Fibroblast of lung (primary cell): ENCODE measurements at regions not wholly inside any gene's neighbourhood (a gene's known extent, or its start where the extent isn't known, plus 50 kb on each side); places are given as distances from the start of the nearest gene placed in this dataset.

Experiments used
- EZH2 ChIP-seq: IDR thresholded peaks from 2 replicates; pipeline ENCODE4 v1.5.1; 2012; ENCODE audit warnings: low read length, control low read depth, mild to moderate bottlenecking; ENCODE audit errors: missing control alignments
- TF ChIP-seq, protein P1 (sequence below), 2 donors: IDR thresholded peaks in 1 of 2; conservative IDR thresholded peaks in 1 of 2; 1 replicate in 1 of 2; 2 replicates in 1 of 2; pipeline ENCODE4 v1.5.1; 2011 to 2012; ENCODE audit warnings: low read length in 2 of 2, control low read depth in 1 of 2, inconsistent platforms in 1 of 2, low read depth in 1 of 2, mild to moderate bottlenecking in 1 of 2

DNA sequence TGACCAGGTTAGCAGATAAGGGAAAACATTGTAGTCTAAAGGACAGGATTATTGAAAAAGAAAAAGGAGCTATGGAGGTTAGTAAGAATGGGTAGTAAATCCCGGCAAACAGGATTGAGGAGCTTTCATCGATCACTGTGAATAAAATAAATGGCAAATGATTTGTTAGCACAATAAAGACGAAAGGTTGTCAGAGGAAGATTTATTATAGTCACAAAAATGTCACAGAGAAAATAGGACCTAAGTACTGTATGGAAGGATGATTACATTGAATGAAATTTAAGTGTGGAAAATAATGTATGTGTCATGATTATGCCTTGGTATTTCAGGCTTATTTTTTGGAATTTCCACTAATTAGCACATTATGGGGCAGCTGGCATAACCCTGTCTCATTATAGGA, 519.2 kb upstream of the SLITRK6 start:
- TF ChIP-seq, protein P1, sequence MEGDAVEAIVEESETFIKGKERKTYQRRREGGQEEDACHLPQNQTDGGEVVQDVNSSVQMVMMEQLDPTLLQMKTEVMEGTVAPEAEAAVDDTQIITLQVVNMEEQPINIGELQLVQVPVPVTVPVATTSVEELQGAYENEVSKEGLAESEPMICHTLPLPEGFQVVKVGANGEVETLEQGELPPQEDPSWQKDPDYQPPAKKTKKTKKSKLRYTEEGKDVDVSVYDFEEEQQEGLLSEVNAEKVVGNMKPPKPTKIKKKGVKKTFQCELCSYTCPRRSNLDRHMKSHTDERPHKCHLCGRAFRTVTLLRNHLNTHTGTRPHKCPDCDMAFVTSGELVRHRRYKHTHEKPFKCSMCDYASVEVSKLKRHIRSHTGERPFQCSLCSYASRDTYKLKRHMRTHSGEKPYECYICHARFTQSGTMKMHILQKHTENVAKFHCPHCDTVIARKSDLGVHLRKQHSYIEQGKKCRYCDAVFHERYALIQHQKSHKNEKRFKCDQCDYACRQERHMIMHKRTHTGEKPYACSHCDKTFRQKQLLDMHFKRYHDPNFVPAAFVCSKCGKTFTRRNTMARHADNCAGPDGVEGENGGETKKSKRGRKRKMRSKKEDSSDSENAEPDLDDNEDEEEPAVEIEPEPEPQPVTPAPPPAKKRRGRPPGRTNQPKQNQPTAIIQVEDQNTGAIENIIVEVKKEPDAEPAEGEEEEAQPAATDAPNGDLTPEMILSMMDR (conservative IDR thresholded peaks at IDR 0.05 in 1 of 2, IDR thresholded peaks at IDR 0.05 in 1 of 2; ENCODE audit: low read depth in 1 of 2, low read length in 2 of 2): no peak
- no peak for TF ChIP-seq EZH2
